ENCODE measurements at regions not wholly inside any gene's neighbourhood (a gene's known extent, or its start where the extent isn't known, plus 50 kb on each side); places are given as distances from the start of the nearest gene placed in this dataset.

DNA sequence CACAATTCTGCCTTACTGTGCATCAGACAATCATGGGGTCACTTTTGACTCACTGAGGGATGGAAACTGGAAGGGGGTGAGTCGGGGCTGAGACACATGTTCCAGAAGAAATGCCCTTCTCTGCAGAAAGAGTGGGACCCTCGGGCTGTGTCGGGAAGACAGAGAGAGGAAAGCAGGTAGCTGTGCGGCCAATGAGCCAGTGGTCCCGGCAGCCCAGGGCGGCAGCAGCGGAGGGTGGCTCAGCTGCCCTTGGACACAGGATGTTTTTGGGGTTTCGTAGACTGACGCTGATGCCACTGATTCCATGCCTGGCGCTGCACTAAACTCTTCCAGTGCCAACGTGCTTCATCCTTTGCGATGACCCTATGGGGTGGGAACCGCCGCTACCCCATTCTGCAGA, 78.4 kb upstream of the PPP1R26 start:
- TF ChIP-seq, protein P1, sequence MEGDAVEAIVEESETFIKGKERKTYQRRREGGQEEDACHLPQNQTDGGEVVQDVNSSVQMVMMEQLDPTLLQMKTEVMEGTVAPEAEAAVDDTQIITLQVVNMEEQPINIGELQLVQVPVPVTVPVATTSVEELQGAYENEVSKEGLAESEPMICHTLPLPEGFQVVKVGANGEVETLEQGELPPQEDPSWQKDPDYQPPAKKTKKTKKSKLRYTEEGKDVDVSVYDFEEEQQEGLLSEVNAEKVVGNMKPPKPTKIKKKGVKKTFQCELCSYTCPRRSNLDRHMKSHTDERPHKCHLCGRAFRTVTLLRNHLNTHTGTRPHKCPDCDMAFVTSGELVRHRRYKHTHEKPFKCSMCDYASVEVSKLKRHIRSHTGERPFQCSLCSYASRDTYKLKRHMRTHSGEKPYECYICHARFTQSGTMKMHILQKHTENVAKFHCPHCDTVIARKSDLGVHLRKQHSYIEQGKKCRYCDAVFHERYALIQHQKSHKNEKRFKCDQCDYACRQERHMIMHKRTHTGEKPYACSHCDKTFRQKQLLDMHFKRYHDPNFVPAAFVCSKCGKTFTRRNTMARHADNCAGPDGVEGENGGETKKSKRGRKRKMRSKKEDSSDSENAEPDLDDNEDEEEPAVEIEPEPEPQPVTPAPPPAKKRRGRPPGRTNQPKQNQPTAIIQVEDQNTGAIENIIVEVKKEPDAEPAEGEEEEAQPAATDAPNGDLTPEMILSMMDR (IDR thresholded peaks at IDR 0.05) = no peak
- no peak for TF ChIP-seq POLR2A (IDR thresholded peaks at IDR 0.05)
